ENCODE measurements at regions not wholly inside any gene's neighbourhood (a gene's known extent, or its start where the extent isn't known, plus 50 kb on each side); places are given as distances from the start of the nearest gene placed in this dataset.

GRCh38 chr1:98478121-98478520 is 183.4 kb upstream of the SNX7 start:
- DNase-seq = no peak

GRCh38 chr1:98472878-98473277 is 188.6 kb upstream of the SNX7 start:
- DNase-seq = no peak

- no peak for DNase-seq
These were observed 189.9 kb upstream of the SNX7 start for GRCh38 chr1:98471633-98472032.

- no peak for DNase-seq
These were observed 193.3 kb upstream of the SNX7 start for GRCh38 chr1:98468111-98468717.

- no peak for DNase-seq
These were observed 193.9 kb upstream of the SNX7 start for GRCh38 chr1:98467586-98467985.

GRCh38 chr1:98467122-98467521 is 194.4 kb upstream of the SNX7 start:
- no peak for DNase-seq

- no peak for DNase-seq
These were observed 199.6 kb upstream of the SNX7 start for GRCh38 chr1:98461873-98462385.

- no peak for DNase-seq
These were observed 201.4 kb upstream of the SNX7 start for GRCh38 chr1:98460136-98460535.

GRCh38 chr1:98459486-98459870 is 202.0 kb upstream of the SNX7 start:
- DNase-seq = no peak

GRCh38 chr1:98458511-98459485 is 202.7 kb upstream of the SNX7 start:
- no peak for DNase-seq

GRCh38 chr1:98457248-98457647 is 204.3 kb upstream of the SNX7 start:
- no peak for DNase-seq

- no peak for DNase-seq
These were observed 206.9 kb upstream of the SNX7 start for GRCh38 chr1:98454666-98455065.

GRCh38 chr1:98453066-98453465 is 208.5 kb upstream of the SNX7 start:
- no peak for DNase-seq

- DNase-seq = no peak
These were observed 209.4 kb upstream of the SNX7 start for GRCh38 chr1:98452162-98452561.

- DNase-seq = no peak
These were observed 220.2 kb upstream of the SNX7 start for GRCh38 chr1:98441281-98441680.

GRCh38 chr1:98439471-98439870 is 222.1 kb upstream of the SNX7 start:
- no peak for DNase-seq

GRCh38 chr1:98437540-98437939 is 224.0 kb upstream of the SNX7 start:
- DNase-seq = no peak

- no peak for DNase-seq
These were observed 224.5 kb upstream of the SNX7 start for GRCh38 chr1:98437011-98437410.

- no peak for DNase-seq
These were observed 231.5 kb upstream of the SNX7 start for GRCh38 chr1:98429965-98430443.

- DNase-seq = no peak
These were observed 232.7 kb upstream of the SNX7 start for GRCh38 chr1:98428864-98429263.

- no peak for DNase-seq
These were observed 233.9 kb upstream of the SNX7 start for GRCh38 chr1:98427664-98428063.

GRCh38 chr1:98426092-98426491 is 235.4 kb upstream of the SNX7 start:
- DNase-seq = no peak

- no peak for DNase-seq
These were observed 238.7 kb upstream of the SNX7 start for GRCh38 chr1:98422816-98423215.

GRCh38 chr1:98421085-98421435 is 240.5 kb upstream of the SNX7 start:
- no peak for DNase-seq

Measured in CD4-positive, alpha-beta T cell treated with Interleukin-17A for 4 hours (primary cell).